ENCODE measurements at regions not wholly inside any gene's neighbourhood (a gene's known extent, or its start where the extent isn't known, plus 50 kb on each side); places are given as distances from the start of the nearest gene placed in this dataset.

- no peak for DNase-seq (ENCODE audit: low read depth)
- no peak for TF ChIP-seq CTCF (IDR thresholded peaks at IDR 0.05; ENCODE audit: insufficient read depth, low read length, poor library complexity, severe bottlenecking)
- no peak overlapping the region for H3K4me3 ChIP-seq (ENCODE audit: low read depth, low read length)
- H3K36me3 ChIP-seq (ENCODE audit: control insufficient read depth, insufficient read depth, low read length) = no peaks in the 10 kb centered on the region
- no peaks in the 10 kb centered on the region for H3K27me3 ChIP-seq (ENCODE audit: control insufficient read depth, insufficient read depth, low read length)
Measured at GRCh38 chr15:34664418-34664817, 81.0 kb upstream of the GOLGA8B start.

GRCh38 chr15:34663101-34663500, 79.7 kb upstream of the GOLGA8B start:
- Histone ChIP-seq H3K36me3 (ENCODE audit: control insufficient read depth, insufficient read depth, low read length) (no peaks in the 10 kb centered on the region), H3K4me3 (ENCODE audit: low read depth, low read length) (no peak overlapping the region), H3K27me3 (ENCODE audit: control insufficient read depth, insufficient read depth, low read length) (no peaks in the 10 kb centered on the region)
- no peak for DNase-seq (ENCODE audit: low read depth)
- no peak for TF ChIP-seq CTCF (IDR thresholded peaks at IDR 0.05; ENCODE audit: insufficient read depth, low read length, poor library complexity, severe bottlenecking)

- no peak for TF ChIP-seq CTCF (IDR thresholded peaks at IDR 0.05; ENCODE audit: insufficient read depth, low read length, poor library complexity, severe bottlenecking)
- H3K4me3 ChIP-seq (ENCODE audit: low read depth, low read length) = no peak overlapping the region
- no peak for DNase-seq (ENCODE audit: low read depth)
- no peaks in the 10 kb centered on the region for H3K36me3 ChIP-seq (ENCODE audit: control insufficient read depth, insufficient read depth, low read length)
- no peaks in the 10 kb centered on the region for H3K27me3 ChIP-seq (ENCODE audit: control insufficient read depth, insufficient read depth, low read length)
Measured at GRCh38 chr15:34659056-34659455, 75.6 kb upstream of the GOLGA8B start.

- no peaks in the 10 kb centered on the region for H3K36me3 ChIP-seq (ENCODE audit: control insufficient read depth, insufficient read depth, low read length)
- H3K27me3 ChIP-seq (ENCODE audit: control insufficient read depth, insufficient read depth, low read length) = no peaks in the 10 kb centered on the region
- DNase-seq (ENCODE audit: low read depth) = no peak
- TF ChIP-seq CTCF (IDR thresholded peaks at IDR 0.05; ENCODE audit: insufficient read depth, low read length, poor library complexity, severe bottlenecking) = no peak
- no peak overlapping the region for H3K4me3 ChIP-seq (ENCODE audit: low read depth, low read length)
Measured at GRCh38 chr15:34657469-34658127, 74.1 kb upstream of the GOLGA8B start.

GRCh38 chr15:34656005-34656796, 72.8 kb upstream of the GOLGA8B start:
- no peak for TF ChIP-seq CTCF (IDR thresholded peaks at IDR 0.05; ENCODE audit: insufficient read depth, low read length, poor library complexity, severe bottlenecking)
- no peaks in the 10 kb centered on the region for H3K36me3 ChIP-seq (ENCODE audit: control insufficient read depth, insufficient read depth, low read length)
- H3K4me3 ChIP-seq (ENCODE audit: low read depth, low read length) = no peak overlapping the region
- no peaks in the 10 kb centered on the region for H3K27me3 ChIP-seq (ENCODE audit: control insufficient read depth, insufficient read depth, low read length)
- no peak for DNase-seq (ENCODE audit: low read depth)

Measured in kidney epithelial cell (primary cell).